GM21723 (cell line): ENCODE measurements at regions not wholly inside any gene's neighbourhood (a gene's known extent, or its start where the extent isn't known, plus 50 kb on each side); places are given as distances from the start of the nearest gene placed in this dataset.

Experiments used
- ATAC-seq: cut with Tn5 transposase; IDR thresholded peaks from one replicate; pipeline ENCODE4 v1.9.1; 2021; ENCODE audit warnings: mild to moderate bottlenecking, moderate library complexity; ENCODE audit not compliant: unreplicated experiment

DNA sequence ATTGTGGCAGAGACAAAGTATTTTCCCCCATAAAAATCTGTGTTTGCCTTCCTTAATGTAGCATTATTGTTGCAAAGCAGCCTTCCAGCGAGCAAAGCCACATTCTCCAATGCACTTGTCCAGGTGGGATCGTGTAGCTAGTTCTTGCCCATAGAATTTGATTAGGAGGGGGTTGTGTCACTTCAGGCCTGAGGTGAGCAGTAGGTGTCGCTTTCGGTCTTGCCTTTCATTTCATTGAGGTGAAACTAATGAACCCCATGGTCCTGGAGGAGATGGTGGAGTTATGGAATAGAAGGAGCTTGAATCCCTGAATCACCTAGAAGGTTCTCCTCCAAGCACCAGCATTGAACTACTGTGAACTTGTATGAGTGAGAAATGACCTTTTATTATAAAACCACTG is 318.9 kb upstream of the PBX1 start:
- ATAC-seq = no peak

DNA sequence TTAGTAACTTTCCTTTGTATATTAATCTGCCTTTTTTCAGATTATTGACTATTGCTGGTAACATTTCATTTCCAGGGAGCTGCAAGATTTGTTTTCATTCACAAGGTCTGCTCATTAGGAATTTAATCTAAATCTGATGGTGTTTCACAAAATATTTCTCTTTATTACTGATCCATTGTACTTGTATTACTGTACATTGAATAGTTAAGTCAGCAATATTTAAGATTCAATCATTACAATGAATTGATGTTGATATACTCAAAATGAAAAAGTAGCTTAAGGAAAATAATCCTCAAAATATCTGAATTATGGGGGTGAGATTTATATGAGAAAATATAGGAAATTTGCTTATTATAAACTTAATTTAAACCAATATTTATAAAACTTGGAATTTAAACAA is 308.6 kb upstream of the PBX1 start:
- ATAC-seq = no peak

DNA sequence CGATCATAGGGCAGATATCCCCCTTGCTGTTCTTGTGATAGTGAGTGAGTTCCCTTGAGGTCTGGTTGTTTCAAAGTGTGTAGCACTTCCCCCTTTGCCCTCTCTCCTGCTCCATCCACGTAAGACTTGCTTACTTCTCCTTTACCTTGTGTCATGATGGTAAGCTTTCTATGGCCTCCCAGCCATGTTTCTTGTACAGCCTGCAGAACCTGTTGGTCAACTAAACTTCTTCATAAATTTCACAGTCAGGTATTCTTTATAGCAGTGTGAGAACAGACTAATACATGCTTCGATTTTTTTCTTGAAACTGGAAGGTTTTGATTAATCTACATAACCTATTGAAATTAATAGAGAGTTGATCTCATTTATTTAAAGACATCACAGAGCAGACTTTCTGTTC is 302.5 kb upstream of the PBX1 start:
- no peak for ATAC-seq

DNA sequence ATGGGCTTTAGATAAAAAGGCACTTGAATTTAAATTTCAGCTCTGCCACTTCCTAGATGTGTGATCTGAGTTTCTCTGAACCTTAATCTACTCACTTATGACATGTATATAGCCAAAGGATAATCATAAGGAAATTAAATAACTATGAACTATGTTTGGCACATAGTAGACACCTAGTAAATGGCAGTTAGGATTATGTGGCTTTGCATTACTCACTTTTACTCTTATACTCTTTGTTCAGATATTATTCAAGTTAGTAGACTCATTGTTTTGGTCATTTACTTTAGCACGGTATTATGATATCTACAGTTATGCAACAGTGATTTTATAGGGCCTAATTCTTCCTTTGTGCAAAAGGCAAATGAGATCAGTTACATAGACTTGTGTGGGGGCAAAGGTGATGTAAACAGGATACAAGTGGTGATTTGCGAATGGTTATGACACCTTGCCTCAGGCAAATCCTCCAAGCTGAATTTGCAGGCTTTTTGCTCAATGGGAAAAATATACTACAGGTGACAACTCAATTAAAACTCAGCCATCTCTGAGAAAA is 297.2 kb upstream of the PBX1 start:
- no peak for ATAC-seq

DNA sequence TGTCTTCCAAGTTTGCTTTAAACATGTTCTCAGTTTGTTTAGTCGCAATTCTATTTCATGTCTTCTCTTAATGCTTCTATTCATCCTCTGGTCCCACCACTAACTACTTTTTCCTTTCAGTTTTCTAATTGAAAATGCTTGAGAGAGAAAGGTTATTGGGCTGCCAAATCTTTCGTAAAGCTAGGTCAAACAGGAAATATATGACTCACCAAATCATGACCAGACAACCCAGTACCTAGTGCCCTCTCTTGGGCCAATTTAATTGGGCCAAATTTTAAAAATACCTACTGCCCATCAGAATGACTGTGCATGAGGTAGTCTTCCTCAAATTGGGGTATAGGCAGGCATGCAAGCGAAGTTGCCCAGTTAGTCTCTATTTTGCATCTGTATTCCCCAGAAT is 295.4 kb upstream of the PBX1 start:
- ATAC-seq = no peak

DNA sequence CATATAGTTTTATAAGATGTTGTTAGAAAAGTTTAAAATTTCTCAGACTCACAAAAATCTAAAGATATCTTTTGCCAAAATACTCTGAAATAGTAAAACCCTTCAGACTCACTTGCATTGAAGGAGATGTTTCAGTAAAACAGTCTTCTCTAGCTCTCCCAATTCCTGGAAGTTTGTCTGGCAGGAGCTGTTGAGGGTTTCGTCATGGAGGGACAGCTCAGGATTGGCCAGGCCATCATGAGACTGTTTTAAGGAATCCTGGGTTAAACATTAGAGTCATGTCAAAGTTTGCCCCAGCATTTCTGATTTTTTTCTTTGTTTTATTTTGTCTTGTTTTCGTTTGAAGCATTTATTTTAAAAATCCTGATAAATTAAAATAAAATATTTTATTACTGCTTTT is 293.8 kb upstream of the PBX1 start:
- no peak for ATAC-seq

DNA sequence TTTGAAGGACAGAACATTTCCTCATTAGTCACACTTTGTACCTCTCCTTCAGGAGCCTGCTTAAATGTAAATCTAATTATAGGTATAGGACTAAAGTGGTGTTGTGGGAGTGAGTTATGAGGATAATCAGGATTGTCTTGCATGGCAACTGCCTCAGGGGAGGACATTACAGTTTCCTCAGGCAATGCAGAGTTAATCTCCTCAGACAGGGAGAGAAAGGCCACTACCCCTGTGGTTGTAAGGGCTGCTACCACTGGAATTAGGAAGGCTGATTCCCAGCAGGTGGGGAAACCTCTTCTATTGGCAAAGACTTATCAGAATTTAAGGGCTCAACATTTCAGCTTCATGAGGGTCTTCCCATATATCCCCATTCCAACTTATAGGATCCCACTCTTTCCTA is 286.8 kb upstream of the PBX1 start:
- no peak for ATAC-seq

DNA sequence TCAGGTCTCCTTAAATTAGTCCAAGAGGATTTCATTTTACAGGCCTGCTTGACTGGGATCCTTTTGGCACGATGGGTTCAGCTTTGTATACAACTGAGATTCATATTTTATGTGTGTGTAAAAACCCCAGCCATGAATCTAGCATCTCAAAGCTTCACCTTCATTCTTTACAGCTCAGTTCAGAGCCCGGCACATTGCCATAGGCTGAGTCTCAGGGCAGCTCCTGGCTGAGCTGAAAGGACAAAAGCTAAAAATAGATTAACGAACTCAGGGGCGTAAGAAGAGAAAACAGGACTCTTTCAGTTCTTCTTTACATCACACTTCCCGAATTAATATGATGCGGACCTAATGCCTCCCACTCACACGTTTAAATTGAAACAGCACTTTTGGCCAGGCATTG is 262.8 kb upstream of the PBX1 start:
- ATAC-seq = no peak

DNA sequence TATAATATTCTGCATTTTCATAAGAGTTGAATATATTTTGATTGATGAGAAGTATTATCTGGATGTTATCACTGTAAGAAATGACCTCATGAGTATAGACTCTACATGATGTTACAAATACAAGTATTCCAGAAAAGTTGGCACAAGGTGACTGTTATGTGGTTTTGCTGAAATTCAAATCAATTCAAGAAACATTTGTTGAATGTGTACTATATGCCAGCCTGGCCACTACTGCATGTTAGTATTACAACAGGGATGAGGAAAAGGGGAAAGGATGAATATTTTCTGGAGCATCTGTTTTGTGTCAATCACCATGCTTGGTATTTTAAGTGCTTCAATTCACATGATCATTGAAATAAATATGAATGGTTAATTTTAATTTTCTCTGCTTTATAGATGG is 250.9 kb upstream of the PBX1 start:
- ATAC-seq = no peak

DNA sequence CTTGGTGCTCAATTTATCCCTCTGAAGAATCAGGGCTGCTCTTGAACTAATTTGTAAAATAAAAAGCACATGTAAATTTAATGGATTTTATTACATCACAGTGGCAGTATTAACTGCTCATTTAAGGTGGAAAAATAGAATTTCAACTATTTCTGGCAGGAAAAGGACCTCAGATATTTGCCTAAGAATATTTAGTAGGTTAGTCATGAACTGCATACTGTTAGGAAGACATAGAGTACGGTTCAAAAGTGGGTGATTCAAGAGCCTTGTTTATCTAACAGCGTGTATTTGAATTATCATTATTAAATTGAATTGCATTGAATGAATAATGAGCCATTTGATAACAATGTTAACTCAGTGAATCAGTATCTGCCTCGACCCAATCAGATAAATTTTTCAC is 248.8 kb upstream of the PBX1 start:
- ATAC-seq = no peak

DNA sequence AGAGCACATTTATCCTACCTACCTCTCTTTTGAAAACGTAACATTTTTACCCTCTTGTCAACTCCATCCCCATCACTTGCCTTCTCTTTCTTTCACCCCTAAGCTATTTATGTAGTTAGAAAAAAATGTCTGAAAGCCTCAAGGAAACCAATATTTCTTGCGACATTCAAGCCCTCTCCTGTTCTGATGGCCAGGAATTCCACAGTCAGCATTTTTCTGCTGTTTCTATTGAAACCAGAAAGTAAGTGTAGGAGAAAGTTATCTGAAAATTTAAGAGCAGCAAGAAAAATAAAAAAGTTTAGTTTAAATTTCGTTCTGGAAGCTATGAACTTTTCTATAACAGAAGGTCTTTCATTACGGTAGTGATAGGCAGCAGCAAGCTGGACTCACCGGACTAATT is 247.6 kb upstream of the PBX1 start:
- no peak for ATAC-seq

DNA sequence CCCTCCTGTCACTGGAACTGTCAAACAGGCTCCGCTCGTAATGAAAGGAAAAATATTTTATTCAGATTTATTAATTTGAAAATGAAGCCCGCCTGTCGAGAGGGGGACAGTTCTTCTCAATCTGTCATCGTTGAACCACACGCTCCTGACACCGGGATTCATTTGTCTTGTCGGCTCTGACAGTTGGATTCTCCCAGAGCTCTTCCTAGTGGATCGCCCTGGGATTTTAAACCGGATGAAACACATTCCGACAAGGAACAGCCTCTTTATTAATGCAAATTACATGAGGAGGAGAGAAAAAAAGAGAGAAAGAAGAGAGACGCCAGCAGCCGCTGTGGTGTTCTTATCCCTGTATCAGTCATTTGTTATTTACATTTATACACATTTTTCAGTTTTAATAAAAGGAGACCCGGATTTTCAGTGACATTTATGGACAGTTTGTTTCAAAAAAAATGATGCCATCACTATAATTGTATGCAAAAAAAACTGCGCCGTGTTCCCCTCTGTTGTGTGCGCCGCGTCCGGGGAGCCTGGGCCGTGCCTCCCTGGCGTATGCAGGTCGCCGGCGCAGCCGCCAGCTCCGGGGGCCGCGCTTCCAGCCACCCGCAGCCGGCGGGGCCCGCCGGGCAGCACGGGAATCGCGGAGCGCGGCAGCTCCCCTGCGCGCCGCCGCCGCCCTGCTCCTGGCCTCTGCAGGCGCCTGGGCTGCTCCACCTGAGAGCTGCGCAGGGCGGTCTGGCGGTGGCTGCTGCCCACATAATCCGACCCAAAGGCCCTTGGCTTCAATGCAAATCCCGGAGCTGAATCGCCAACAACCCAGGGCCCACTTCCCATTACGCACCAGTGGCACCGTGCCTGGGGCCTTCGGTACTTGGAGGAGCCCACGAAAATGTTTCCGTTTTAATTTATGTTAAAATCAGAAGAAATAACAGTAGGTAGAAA is 237.9 kb upstream of the PBX1 start:
- ATAC-seq = no peak

DNA sequence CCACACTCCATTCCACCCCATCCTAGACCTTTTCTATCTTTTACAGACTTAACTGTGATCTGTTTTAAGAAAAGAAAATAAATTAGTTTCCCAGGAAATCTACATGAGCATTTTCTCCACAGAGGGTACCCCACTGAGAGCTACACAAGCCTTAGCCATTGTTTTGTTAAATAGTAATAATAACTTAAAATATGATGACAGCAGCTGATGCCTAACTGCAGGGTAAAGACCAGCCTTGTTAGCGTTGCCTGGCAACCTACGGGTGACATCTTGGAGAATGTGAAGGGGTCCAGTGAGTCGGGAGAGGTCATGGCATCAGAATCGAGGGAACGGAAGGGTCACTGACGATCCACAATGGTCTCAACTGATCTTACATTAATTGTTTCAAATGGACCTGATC is 233.2 kb upstream of the PBX1 start:
- no peak for ATAC-seq

DNA sequence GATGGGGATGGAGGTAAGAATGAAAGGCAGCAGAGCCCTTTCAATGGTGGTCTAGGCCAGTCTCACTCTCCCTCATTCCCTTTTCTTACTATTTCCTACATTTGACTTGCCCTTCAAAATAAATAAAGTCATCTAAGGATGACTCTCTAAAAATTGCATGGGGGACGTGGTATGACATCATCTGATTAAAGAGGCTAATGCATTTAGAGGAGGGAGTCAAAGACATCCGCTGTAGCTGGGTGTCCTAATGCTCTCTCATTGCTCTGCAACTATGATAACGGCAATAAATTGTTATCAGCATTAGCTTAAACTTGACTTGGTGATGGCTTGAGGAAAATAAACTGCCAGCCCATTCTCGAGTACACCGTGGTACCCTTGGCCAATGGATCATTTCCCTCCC is 225.6 kb upstream of the PBX1 start:
- ATAC-seq = no peak

DNA sequence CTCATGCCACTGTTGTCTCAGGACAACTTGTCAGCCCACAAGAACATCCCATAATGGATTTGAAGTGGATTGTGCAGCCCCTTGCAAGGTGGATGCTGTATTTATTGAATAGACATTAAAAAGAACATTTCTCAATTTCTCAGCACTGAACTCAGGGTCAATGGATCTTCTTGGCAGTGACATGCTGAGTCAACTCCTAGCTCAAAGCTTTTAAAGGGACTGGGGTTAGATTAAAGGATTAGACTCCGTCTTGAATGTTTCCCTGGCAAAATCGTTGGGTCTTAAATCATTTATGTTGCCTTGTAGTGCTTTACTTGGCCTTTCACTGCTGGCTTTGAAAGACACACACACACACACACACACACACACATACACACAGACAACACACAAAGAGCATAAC is 221.6 kb upstream of the PBX1 start:
- no peak for ATAC-seq

DNA sequence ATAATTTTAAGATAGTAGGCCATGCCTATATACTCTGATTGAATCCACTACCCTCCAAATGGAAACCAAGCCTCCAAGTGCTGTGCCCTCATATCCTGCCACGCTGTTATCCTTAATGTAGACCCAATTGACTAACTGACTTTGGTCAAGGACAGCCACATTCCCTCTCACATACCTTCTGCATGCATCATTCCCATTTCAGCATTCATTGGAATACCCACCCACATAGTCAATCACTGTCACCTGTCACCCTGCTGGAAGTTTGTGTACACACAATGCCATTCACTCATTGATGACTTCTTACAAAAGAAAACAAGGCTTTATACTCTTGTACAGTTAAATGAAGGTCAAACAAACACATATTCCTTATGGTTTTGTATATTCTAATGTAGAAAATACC is 221.1 kb upstream of the PBX1 start:
- no peak for ATAC-seq

DNA sequence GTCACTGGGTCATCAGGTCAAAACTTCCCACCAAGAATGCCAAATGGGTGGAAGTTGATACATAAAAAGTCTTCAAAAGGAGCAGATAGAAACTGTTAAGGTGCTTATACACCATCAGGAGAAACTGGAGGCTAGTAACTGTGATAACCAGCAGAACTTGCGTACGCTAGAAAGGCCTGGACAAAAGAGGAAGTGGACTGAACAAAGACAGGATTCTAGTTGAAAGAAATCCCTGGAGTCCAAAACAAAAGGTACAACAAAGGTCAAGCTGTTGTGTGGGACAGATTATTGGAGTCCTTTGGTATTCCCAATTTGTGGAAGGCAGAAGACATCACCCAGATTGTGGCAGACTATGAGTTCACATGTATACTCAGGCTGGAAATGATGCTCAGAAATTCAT is 215.8 kb upstream of the PBX1 start:
- ATAC-seq = no peak

DNA sequence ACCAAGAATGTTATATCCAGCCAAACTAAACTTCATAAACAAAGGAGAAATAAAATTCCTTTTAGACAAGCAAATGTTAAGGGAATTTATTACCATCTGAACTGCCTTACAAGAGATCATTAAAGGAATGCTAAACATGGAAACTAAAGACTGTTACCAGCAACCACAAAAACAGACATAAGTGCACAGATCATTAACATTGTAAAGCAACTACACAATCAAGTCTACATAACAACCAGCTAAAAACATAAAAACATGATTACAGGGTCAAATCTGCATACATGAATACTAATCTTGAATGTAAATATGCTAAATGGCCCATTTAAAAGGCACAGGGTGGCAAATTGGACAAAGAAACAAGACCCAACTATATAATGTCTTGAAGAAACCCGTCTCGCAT is 211.0 kb upstream of the PBX1 start:
- no peak for ATAC-seq

DNA sequence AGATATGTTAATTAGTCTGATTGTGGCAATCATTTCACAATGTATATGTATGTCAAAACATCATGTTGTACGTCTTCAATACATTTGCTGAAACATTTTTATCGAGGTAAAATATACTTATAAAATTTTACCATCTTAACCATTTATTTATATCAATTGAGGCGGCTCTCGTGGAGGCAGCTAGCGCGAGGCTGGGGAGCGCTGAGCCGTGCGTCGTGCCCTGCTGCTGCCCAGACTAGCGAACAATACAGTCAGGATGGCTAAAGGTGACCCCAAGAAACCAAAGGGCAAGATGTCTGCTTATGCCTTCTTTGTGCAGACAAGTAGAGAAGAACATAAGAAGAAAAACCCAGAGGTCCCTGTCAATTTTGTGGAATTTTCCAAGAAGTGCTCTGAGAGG is 202.5 kb upstream of the PBX1 start:
- no peak for ATAC-seq

DNA sequence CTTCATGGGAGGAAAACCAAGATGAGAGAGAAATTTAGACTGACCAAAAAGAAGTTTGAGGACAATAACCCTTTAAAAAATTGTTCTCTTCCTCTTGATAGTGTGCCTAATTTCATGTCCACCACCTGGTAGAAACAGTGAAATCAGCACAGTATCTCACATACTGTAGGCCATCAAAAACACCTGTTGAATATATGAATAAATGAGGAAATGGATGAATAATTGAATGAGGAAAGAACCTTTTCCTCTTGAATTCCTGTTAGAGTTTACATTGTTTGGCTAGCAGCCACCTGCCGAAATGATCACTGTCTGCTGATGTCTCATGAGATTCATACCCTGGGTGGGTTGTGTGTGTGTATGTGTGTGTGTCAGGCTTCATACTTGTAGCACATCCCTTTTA is 198.7 kb upstream of the PBX1 start:
- no peak for ATAC-seq

DNA sequence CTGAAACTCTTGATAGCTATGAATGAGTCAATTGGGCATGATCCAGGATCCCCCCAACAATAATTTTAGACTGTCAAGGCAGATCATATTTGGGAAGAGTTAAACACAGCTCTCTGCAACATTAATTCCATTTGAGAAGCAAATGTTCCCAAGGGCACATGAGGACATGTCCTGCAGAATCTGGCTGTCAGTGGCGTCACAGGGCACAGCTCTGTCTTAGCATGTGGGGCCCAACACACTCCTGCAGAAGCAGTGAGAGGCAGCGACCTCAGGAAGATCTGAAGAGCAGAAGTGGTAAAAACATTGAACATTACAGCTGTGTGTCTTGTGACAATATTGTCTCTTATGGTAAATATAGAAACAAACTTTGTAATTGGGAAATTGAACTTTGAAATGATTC is 197.1 kb upstream of the PBX1 start:
- ATAC-seq = no peak

DNA sequence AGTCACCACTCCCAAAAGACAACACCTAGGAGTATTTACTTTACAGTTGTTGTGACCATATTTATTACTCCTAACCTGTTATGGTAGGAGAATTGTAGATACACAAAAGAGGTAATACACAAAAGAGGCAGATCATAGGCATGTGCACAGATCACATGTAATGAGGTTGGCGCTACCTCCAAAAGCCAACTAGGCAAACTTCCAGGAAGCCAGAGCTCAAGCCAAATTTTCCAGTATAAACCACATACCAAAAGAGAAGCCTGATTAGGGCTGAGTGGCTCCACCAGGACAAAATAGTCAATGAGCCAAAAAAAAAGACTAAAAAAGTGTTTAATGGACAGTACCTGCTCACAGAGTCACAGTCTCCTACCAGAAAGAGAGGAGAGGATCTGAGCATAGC is 195.0 kb upstream of the PBX1 start:
- no peak for ATAC-seq

DNA sequence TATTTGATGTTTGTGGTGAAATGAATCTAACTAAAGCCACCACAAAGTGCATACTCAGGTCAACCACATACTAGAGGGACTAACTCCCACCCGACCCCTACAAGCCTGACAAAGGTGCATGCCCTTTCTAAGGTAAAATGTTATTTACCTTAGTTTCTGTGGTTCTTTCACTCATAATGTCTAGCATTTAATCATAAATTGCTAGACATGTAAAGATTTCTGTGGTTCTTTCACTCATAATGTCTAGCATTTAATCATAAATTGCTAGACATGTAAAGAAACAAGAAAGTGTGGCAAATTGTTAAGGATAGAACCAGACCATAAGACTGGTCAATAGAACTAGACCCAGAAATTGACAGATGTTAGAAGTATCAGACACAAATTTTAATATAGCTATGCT is 193.0 kb upstream of the PBX1 start:
- no peak for ATAC-seq
